NT2/D1 (cell line): ENCODE measurements at regions not wholly inside any gene's neighbourhood (a gene's known extent, or its start where the extent isn't known, plus 50 kb on each side); places are given as distances from the start of the nearest gene placed in this dataset.

Source experiments
- YY1 ChIP-seq: IDR thresholded peaks from 2 replicates; pipeline ENCODE4 v1.6.1; 2011; ENCODE audit not compliant: insufficient read length, insufficient read depth
- ZNF274 ChIP-seq: IDR thresholded peaks from 2 replicates; pipeline ENCODE4 v1.6.1; 2011; ENCODE audit warnings: mild to moderate bottlenecking, low read depth, low read length

- TF ChIP-seq ZNF274 (no peak), YY1 (no peak)
Observed at GRCh38 chr17:72046178-72046577, 74.6 kb upstream of the SOX9 start.
